HL-60 (cell line): ENCODE measurements at regions not wholly inside any gene's neighbourhood (a gene's known extent, or its start where the extent isn't known, plus 50 kb on each side); places are given as distances from the start of the nearest gene placed in this dataset.

Source experiments
- DNase-seq, 2 experiments: peaks; one replicate each; pipeline ENCODE4 v3.0.0-alpha.2; 2010 to 2020; ENCODE audit warnings: low read depth in 1 of 2, low spot score in 1 of 2
- H3K27ac ChIP-seq: fragments of 250-450 bp; sonication (Bioruptor Pico); replicated peaks from 2 replicates; pipeline ENCODE4 v1.5.1; 2020; ENCODE audit warnings: mild to moderate bottlenecking, moderate library complexity
- H3K27me3 ChIP-seq: fragments of 250-450 bp; sonication (Bioruptor Pico); 2 replicates; pipeline ENCODE4 v1.5.1; 2021; ENCODE audit warnings: mild to moderate bottlenecking, moderate library complexity; ENCODE audit not compliant: insufficient read depth, poor library complexity, severe bottlenecking
- H3K4me3 ChIP-seq: replicated peaks from 2 replicates; pipeline ENCODE4 v1.5.1; 2011; ENCODE audit warnings: mild to moderate bottlenecking, control low read depth, low read length; ENCODE audit not compliant: insufficient read depth
- GABPA ChIP-seq: IDR thresholded peaks from 2 replicates; pipeline ENCODE4 v1.6.1; 2012; ENCODE audit warnings: low read depth
- POLR2AphosphoS5 ChIP-seq: IDR thresholded peaks from 2 replicates; pipeline ENCODE4 v1.6.1; 2012; ENCODE audit warnings: low read depth
- SPI1 ChIP-seq: IDR thresholded peaks from 2 replicates; pipeline ENCODE4 v1.6.1; 2012; ENCODE audit warnings: low read depth, mild to moderate bottlenecking, borderline replicate concordance
- TF ChIP-seq, protein P1 (sequence below): IDR thresholded peaks from 2 replicates; pipeline ENCODE4 v1.6.1; 2012; ENCODE audit warnings: low read depth; ENCODE audit not compliant: insufficient replicate concordance
- TF ChIP-seq, protein P2 (sequence below): IDR thresholded peaks from one replicate; pipeline ENCODE4 v1.5.1; 2011; ENCODE audit warnings: low read length, control low read depth, inconsistent platforms; ENCODE audit not compliant: insufficient read depth

DNA sequence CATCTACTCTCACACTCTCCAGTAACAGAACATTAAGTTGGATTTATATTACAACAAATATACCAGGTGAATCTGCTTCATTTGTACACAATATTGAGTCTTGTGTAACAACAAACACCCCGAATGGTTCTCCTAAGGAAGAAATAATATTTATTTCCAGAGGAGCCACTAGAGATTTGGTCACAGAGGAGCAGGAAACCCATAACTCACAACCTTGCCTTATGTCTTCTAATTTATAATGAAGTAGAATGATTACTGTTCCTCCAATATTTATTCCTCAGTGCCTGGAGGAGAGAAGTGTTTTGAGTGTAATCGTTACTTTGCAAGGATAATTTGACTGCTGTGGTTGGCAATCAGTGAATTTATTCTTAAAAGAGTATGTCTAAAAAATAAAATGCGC is 1243.7 kb upstream of the PCDH20 start:
- TF ChIP-seq POLR2AphosphoS5 = no peak
- TF ChIP-seq, protein P1, sequence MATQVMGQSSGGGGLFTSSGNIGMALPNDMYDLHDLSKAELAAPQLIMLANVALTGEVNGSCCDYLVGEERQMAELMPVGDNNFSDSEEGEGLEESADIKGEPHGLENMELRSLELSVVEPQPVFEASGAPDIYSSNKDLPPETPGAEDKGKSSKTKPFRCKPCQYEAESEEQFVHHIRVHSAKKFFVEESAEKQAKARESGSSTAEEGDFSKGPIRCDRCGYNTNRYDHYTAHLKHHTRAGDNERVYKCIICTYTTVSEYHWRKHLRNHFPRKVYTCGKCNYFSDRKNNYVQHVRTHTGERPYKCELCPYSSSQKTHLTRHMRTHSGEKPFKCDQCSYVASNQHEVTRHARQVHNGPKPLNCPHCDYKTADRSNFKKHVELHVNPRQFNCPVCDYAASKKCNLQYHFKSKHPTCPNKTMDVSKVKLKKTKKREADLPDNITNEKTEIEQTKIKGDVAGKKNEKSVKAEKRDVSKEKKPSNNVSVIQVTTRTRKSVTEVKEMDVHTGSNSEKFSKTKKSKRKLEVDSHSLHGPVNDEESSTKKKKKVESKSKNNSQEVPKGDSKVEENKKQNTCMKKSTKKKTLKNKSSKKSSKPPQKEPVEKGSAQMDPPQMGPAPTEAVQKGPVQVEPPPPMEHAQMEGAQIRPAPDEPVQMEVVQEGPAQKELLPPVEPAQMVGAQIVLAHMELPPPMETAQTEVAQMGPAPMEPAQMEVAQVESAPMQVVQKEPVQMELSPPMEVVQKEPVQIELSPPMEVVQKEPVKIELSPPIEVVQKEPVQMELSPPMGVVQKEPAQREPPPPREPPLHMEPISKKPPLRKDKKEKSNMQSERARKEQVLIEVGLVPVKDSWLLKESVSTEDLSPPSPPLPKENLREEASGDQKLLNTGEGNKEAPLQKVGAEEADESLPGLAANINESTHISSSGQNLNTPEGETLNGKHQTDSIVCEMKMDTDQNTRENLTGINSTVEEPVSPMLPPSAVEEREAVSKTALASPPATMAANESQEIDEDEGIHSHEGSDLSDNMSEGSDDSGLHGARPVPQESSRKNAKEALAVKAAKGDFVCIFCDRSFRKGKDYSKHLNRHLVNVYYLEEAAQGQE = no peak
- TF ChIP-seq SPI1 = no peak
- no peak for TF ChIP-seq GABPA
- TF ChIP-seq, protein P2, sequence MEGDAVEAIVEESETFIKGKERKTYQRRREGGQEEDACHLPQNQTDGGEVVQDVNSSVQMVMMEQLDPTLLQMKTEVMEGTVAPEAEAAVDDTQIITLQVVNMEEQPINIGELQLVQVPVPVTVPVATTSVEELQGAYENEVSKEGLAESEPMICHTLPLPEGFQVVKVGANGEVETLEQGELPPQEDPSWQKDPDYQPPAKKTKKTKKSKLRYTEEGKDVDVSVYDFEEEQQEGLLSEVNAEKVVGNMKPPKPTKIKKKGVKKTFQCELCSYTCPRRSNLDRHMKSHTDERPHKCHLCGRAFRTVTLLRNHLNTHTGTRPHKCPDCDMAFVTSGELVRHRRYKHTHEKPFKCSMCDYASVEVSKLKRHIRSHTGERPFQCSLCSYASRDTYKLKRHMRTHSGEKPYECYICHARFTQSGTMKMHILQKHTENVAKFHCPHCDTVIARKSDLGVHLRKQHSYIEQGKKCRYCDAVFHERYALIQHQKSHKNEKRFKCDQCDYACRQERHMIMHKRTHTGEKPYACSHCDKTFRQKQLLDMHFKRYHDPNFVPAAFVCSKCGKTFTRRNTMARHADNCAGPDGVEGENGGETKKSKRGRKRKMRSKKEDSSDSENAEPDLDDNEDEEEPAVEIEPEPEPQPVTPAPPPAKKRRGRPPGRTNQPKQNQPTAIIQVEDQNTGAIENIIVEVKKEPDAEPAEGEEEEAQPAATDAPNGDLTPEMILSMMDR = no peak
- Histone ChIP-seq H3K27ac (no peak overlapping the region), H3K4me3 (no peak overlapping the region), H3K27me3 (no peaks in the 10 kb centered on the region)
- DNase-seq = no peak

GRCh38 chr13:62653371-62653770 is 1237.7 kb upstream of the PCDH20 start:
- no peak for DNase-seq
- TF ChIP-seq GABPA (no peak), SPI1 (no peak), POLR2AphosphoS5 (no peak)
- TF ChIP-seq, protein P2 = no peak
- TF ChIP-seq, protein P1 = no peak
- no peak overlapping the region for H3K4me3 ChIP-seq
- H3K27me3 ChIP-seq = no peaks in the 10 kb centered on the region
- H3K27ac ChIP-seq = no peak overlapping the region

GRCh38 chr13:62643799-62644524 is 1228.3 kb upstream of the PCDH20 start:
- no peaks in the 10 kb centered on the region for H3K27me3 ChIP-seq
- DNase-seq = no peak
- TF ChIP-seq GABPA (no peak), SPI1 (no peak), POLR2AphosphoS5 (no peak)
- TF ChIP-seq, protein P1 = no peak
- TF ChIP-seq, protein P2 = no peak
- no peak overlapping the region for H3K27ac ChIP-seq
- H3K4me3 ChIP-seq = no peak overlapping the region
